ENCODE measurements at regions not wholly inside any gene's neighbourhood (a gene's known extent, or its start where the extent isn't known, plus 50 kb on each side); places are given as distances from the start of the nearest gene placed in this dataset.

GRCh38 chr6:141724731-141725130 is 408.0 kb upstream of the GJE1 start:
- TF ChIP-seq CTCF (IDR thresholded peaks at IDR 0.05; ENCODE audit: low read length) (no peak), EZH2 (IDR thresholded peaks at IDR 0.05; ENCODE audit: borderline replicate concordance, low read length) (no peak)
- Histone ChIP-seq H3K27me3 (ENCODE audit: insufficient read depth, low read length) (no peaks in the 10 kb centered on the region), H3K79me2 (ENCODE audit: insufficient read depth, low read length) (no peaks in the 10 kb centered on the region), H3K9me2 (ENCODE audit: low read depth, low read length) (no peaks in the 10 kb centered on the region), H3K9me3 (ENCODE audit: low read length) (no peaks in the 10 kb centered on the region), H3K9ac (ENCODE audit: low read length) (no peak overlapping the region), H2AFZ (ENCODE audit: low read length) (no peak overlapping the region), H3K4me3 (ENCODE audit: low read depth, low read length, poor library complexity, severe bottlenecking) (no peak overlapping the region), H4K20me1 (ENCODE audit: insufficient read depth, low read length) (no peaks in the 10 kb centered on the region), H3K4me1 (ENCODE audit: insufficient read depth, low read length, severe bottlenecking) (no peaks in the 10 kb centered on the region), H3K36me3 (ENCODE audit: insufficient read depth, low read length) (no peaks in the 10 kb centered on the region), H3F3A (ENCODE audit: insufficient read depth, low read length) (no peaks in the 10 kb centered on the region), H3K27ac (ENCODE audit: low read depth, low read length, poor library complexity, severe bottlenecking) (no peak overlapping the region), H3K4me2 (ENCODE audit: low read length) (no peak overlapping the region)

DNA sequence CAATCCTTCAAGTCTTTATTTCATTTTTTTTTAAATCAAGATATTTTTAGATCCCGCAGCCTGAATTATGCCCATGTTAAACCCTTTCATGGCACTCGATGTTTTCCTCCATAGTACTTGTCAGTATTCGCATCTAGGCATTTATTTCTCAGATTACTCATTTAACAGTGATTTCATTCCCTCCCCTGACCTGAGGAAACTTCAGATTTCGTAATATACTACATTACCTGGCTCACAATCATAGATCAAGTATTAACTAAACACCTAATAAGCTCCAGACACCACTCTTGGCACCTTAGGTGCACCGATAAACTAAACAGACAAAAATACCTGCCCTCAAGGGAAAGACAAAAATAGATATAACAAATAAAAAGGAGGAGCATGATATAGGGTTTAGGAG is 413.2 kb upstream of the GJE1 start:
- Histone ChIP-seq H4K20me1 (ENCODE audit: insufficient read depth, low read length) (no peaks in the 10 kb centered on the region), H3F3A (ENCODE audit: insufficient read depth, low read length) (no peaks in the 10 kb centered on the region), H3K9me3 (ENCODE audit: low read length) (no peaks in the 10 kb centered on the region), H3K9me2 (ENCODE audit: low read depth, low read length) (no peaks in the 10 kb centered on the region), H3K4me1 (ENCODE audit: insufficient read depth, low read length, severe bottlenecking) (no peaks in the 10 kb centered on the region), H3K4me3 (ENCODE audit: low read depth, low read length, poor library complexity, severe bottlenecking) (no peak overlapping the region), H3K36me3 (ENCODE audit: insufficient read depth, low read length) (no peaks in the 10 kb centered on the region), H3K4me2 (ENCODE audit: low read length) (no peak overlapping the region), H3K27ac (ENCODE audit: low read depth, low read length, poor library complexity, severe bottlenecking) (no peak overlapping the region), H3K27me3 (ENCODE audit: insufficient read depth, low read length) (no peaks in the 10 kb centered on the region), H3K79me2 (ENCODE audit: insufficient read depth, low read length) (no peaks in the 10 kb centered on the region), H2AFZ (ENCODE audit: low read length) (no peak overlapping the region), H3K9ac (ENCODE audit: low read length) (no peak overlapping the region)
- TF ChIP-seq CTCF (IDR thresholded peaks at IDR 0.05; ENCODE audit: low read length): no peak
- TF ChIP-seq EZH2 (IDR thresholded peaks at IDR 0.05; ENCODE audit: borderline replicate concordance, low read length): no peak

DNA sequence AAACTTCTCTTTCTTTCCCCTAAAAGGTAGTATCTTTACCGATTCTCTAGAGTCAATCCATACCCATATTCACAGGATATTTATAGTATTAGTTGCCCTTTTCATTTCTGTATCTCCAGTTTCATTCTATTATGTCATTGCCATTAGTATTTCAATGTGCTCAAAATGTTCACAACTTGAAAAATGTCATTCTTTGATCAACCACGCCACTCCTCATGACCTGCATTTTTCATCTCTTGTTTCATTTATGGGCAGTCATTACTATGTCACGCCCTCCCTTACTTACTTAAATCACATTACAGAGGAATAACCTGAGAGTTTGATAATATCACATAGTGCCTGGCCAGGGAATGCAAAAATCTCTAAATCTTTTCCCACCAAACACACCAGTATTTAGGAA is 427.3 kb upstream of the GJE1 start:
- H3K9me3 ChIP-seq (ENCODE audit: low read length): no peaks in the 10 kb centered on the region
- H3K9ac ChIP-seq (ENCODE audit: low read length): no peak overlapping the region
- no peaks in the 10 kb centered on the region for H3K79me2 ChIP-seq (ENCODE audit: insufficient read depth, low read length)
- no peaks in the 10 kb centered on the region for H3K36me3 ChIP-seq (ENCODE audit: insufficient read depth, low read length)
- H2AFZ ChIP-seq (ENCODE audit: low read length): no peak overlapping the region
- H3K27me3 ChIP-seq (ENCODE audit: insufficient read depth, low read length): no peaks in the 10 kb centered on the region
- no peaks in the 10 kb centered on the region for H3F3A ChIP-seq (ENCODE audit: insufficient read depth, low read length)
- no peaks in the 10 kb centered on the region for H3K9me2 ChIP-seq (ENCODE audit: low read depth, low read length)
- H3K27ac ChIP-seq (ENCODE audit: low read depth, low read length, poor library complexity, severe bottlenecking): no peak overlapping the region
- H3K4me3 ChIP-seq (ENCODE audit: low read depth, low read length, poor library complexity, severe bottlenecking): no peak overlapping the region
- TF ChIP-seq EZH2 (IDR thresholded peaks at IDR 0.05; ENCODE audit: borderline replicate concordance, low read length): no peak
- TF ChIP-seq CTCF (IDR thresholded peaks at IDR 0.05; ENCODE audit: low read length): no peak
- no peaks in the 10 kb centered on the region for H4K20me1 ChIP-seq (ENCODE audit: insufficient read depth, low read length)
- no peak overlapping the region for H3K4me2 ChIP-seq (ENCODE audit: low read length)
- H3K4me1 ChIP-seq (ENCODE audit: insufficient read depth, low read length, severe bottlenecking): no peaks in the 10 kb centered on the region
